ENCODE measurements at regions not wholly inside any gene's neighbourhood (a gene's known extent, or its start where the extent isn't known, plus 50 kb on each side); places are given as distances from the start of the nearest gene placed in this dataset.

GRCh38 chr13:31431722-31432137, 232.0 kb downstream of the B3GLCT start:
- peak; percentile 63 to 84 (median 83) for TF ChIP-seq CTCF (optimal IDR thresholded peaks at IDR 0.05 in 1 of 3, IDR thresholded peaks at IDR 0.05 in 1 of 3, conservative IDR thresholded peaks at IDR 0.05 in 1 of 3; ENCODE audit: extremely low read depth in 1 of 3, insufficient read depth in 2 of 3, low read length in 3 of 3)
- no peak for TF ChIP-seq EZH2 (IDR thresholded peaks at IDR 0.05; ENCODE audit: low read length)

Data from keratinocyte (primary cell).